ENCODE measurements at regions not wholly inside any gene's neighbourhood (a gene's known extent, or its start where the extent isn't known, plus 50 kb on each side); places are given as distances from the start of the nearest gene placed in this dataset.

GRCh38 chr18:60319129-60319528, 53.4 kb downstream of the MC4R start:
- Mint-ChIP-seq H3K27me3 (ENCODE audit: insufficient read depth) (no peaks in the 10 kb centered on the region), H3K36me3 (ENCODE audit: low read depth) (no peaks in the 10 kb centered on the region), H3K4me1 (ENCODE audit: low read depth) (no peaks in the 10 kb centered on the region), H3K4me3 (no peak overlapping the region), H3K27ac (no peak overlapping the region), H3K9me3 (no peaks in the 10 kb centered on the region)
- intact Hi-C loops (cut with micrococcal nuclease), result no loop called here
- no peak for DNase-seq (ENCODE audit: low spot score)

GRCh38 chr18:60311676-60312360, 60.8 kb downstream of the MC4R start:
- no peak overlapping the region for H3K4me3 Mint-ChIP-seq
- no peaks in the 10 kb centered on the region for H3K27me3 Mint-ChIP-seq (ENCODE audit: insufficient read depth)
- no peaks in the 10 kb centered on the region for H3K36me3 Mint-ChIP-seq (ENCODE audit: low read depth)
- intact Hi-C loops (cut with micrococcal nuclease), result no loop called here
- H3K27ac Mint-ChIP-seq, result no peak overlapping the region
- DNase-seq (ENCODE audit: low spot score), result no peak
- no peaks in the 10 kb centered on the region for H3K9me3 Mint-ChIP-seq
- H3K4me1 Mint-ChIP-seq (ENCODE audit: low read depth), result no peaks in the 10 kb centered on the region

GRCh38 chr18:60295674-60296073, 76.9 kb downstream of the MC4R start:
- intact Hi-C loops (cut with micrococcal nuclease), result no loop called here

GRCh38 chr18:60292186-60292585, 80.4 kb downstream of the MC4R start:
- intact Hi-C loops (cut with micrococcal nuclease), result no loop called here
- Mint-ChIP-seq H3K9me3 (no peaks in the 10 kb centered on the region), H3K4me3 (no peak overlapping the region), H3K27ac (no peak overlapping the region), H3K27me3 (ENCODE audit: insufficient read depth) (no peaks in the 10 kb centered on the region), H3K4me1 (ENCODE audit: low read depth) (no peaks in the 10 kb centered on the region), H3K36me3 (ENCODE audit: low read depth) (no peaks in the 10 kb centered on the region)
- no peak for DNase-seq (ENCODE audit: low spot score)

More at GRCh38 chr18:60295674-60296073, 76.9 kb downstream of the MC4R start:
- no peak for DNase-seq (ENCODE audit: low spot score)
- Mint-ChIP-seq H3K36me3 (ENCODE audit: low read depth) (no peaks in the 10 kb centered on the region), H3K4me1 (ENCODE audit: low read depth) (no peaks in the 10 kb centered on the region), H3K27ac (no peak overlapping the region), H3K4me3 (no peak overlapping the region), H3K9me3 (no peaks in the 10 kb centered on the region), H3K27me3 (ENCODE audit: insufficient read depth) (no peaks in the 10 kb centered on the region)

GRCh38 chr18:60279391-60279790, 93.2 kb downstream of the MC4R start:
- Mint-ChIP-seq H3K36me3 (ENCODE audit: low read depth) (no peaks in the 10 kb centered on the region), H3K4me1 (ENCODE audit: low read depth) (no peaks in the 10 kb centered on the region), H3K27me3 (ENCODE audit: insufficient read depth) (no peaks in the 10 kb centered on the region), H3K4me3 (no peak overlapping the region), H3K27ac (no peak overlapping the region), H3K9me3 (no peaks in the 10 kb centered on the region)
- no peak for DNase-seq (ENCODE audit: low spot score)
- intact Hi-C loops (cut with micrococcal nuclease), result no loop called here

GRCh38 chr18:60277855-60278480, 94.6 kb downstream of the MC4R start:
- Mint-ChIP-seq H3K27ac (no peak overlapping the region), H3K36me3 (ENCODE audit: low read depth) (no peaks in the 10 kb centered on the region), H3K9me3 (no peaks in the 10 kb centered on the region), H3K27me3 (ENCODE audit: insufficient read depth) (no peaks in the 10 kb centered on the region), H3K4me1 (ENCODE audit: low read depth) (no peaks in the 10 kb centered on the region), H3K4me3 (no peak overlapping the region)
- intact Hi-C loops (cut with micrococcal nuclease), result no loop called here
- DNase-seq (ENCODE audit: low spot score), result no peak

GRCh38 chr18:60267391-60268058, 105.0 kb downstream of the MC4R start:
- Mint-ChIP-seq H3K36me3 (ENCODE audit: low read depth) (no peaks in the 10 kb centered on the region), H3K4me3 (no peak overlapping the region), H3K4me1 (ENCODE audit: low read depth) (no peaks in the 10 kb centered on the region), H3K27ac (no peak overlapping the region), H3K9me3 (peaks cover 5% of the 10 kb centered on the region), H3K27me3 (ENCODE audit: insufficient read depth) (no peaks in the 10 kb centered on the region)
- intact Hi-C loops (cut with micrococcal nuclease), result no loop called here
- DNase-seq (ENCODE audit: low spot score), result no peak

GRCh38 chr18:60266558-60266957, 106.0 kb downstream of the MC4R start:
- no peaks in the 10 kb centered on the region for H3K4me1 Mint-ChIP-seq (ENCODE audit: low read depth)
- peaks cover 5% of the 10 kb centered on the region for H3K9me3 Mint-ChIP-seq
- no peaks in the 10 kb centered on the region for H3K27me3 Mint-ChIP-seq (ENCODE audit: insufficient read depth)
- no peak overlapping the region for H3K4me3 Mint-ChIP-seq
- no peaks in the 10 kb centered on the region for H3K36me3 Mint-ChIP-seq (ENCODE audit: low read depth)
- DNase-seq (ENCODE audit: low spot score), result no peak
- H3K27ac Mint-ChIP-seq, result no peak overlapping the region
- intact Hi-C loops (cut with micrococcal nuclease), result no loop called here

- Mint-ChIP-seq H3K9me3 (no peaks in the 10 kb centered on the region), H3K27ac (no peak overlapping the region)
Observed at GRCh38 chr18:60259052-60259681, 113.4 kb downstream of the MC4R start.

GRCh38 chr18:60249388-60249787, 123.2 kb downstream of the MC4R start:
- Mint-ChIP-seq H3K4me1 (ENCODE audit: low read depth) (no peaks in the 10 kb centered on the region), H3K36me3 (ENCODE audit: low read depth) (no peaks in the 10 kb centered on the region), H3K27me3 (ENCODE audit: insufficient read depth) (no peaks in the 10 kb centered on the region), H3K9me3 (no peaks in the 10 kb centered on the region), H3K4me3 (no peak overlapping the region), H3K27ac (no peak overlapping the region)
- intact Hi-C loops (cut with micrococcal nuclease), result no loop called here
- no peak for DNase-seq (ENCODE audit: low spot score)

More at GRCh38 chr18:60259052-60259681, 113.4 kb downstream of the MC4R start:
- DNase-seq (ENCODE audit: low spot score), result no peak
- Mint-ChIP-seq H3K27me3 (ENCODE audit: insufficient read depth) (no peaks in the 10 kb centered on the region), H3K4me1 (ENCODE audit: low read depth) (no peaks in the 10 kb centered on the region), H3K36me3 (ENCODE audit: low read depth) (no peaks in the 10 kb centered on the region), H3K4me3 (no peak overlapping the region)
- intact Hi-C loops (cut with micrococcal nuclease), result no loop called here

- Mint-ChIP-seq H3K4me3 (no peak overlapping the region), H3K27me3 (ENCODE audit: insufficient read depth) (no peaks in the 10 kb centered on the region), H3K27ac (no peak overlapping the region), H3K36me3 (ENCODE audit: low read depth) (no peaks in the 10 kb centered on the region), H3K4me1 (ENCODE audit: low read depth) (no peaks in the 10 kb centered on the region), H3K9me3 (no peaks in the 10 kb centered on the region)
- intact Hi-C loops (cut with micrococcal nuclease), result no loop called here
- no peak for DNase-seq (ENCODE audit: low spot score)
Observed at GRCh38 chr18:60248336-60249330, 123.9 kb downstream of the MC4R start.

- H3K27me3 Mint-ChIP-seq (ENCODE audit: insufficient read depth), result no peaks in the 10 kb centered on the region
- no peak for DNase-seq (ENCODE audit: low spot score)
- no peak overlapping the region for H3K27ac Mint-ChIP-seq
- H3K4me1 Mint-ChIP-seq (ENCODE audit: low read depth), result no peaks in the 10 kb centered on the region
- intact Hi-C loops (cut with micrococcal nuclease), result no loop called here
- no peaks in the 10 kb centered on the region for H3K9me3 Mint-ChIP-seq
- H3K36me3 Mint-ChIP-seq (ENCODE audit: low read depth), result no peaks in the 10 kb centered on the region
- H3K4me3 Mint-ChIP-seq, result no peak overlapping the region
Observed at GRCh38 chr18:60247103-60247502, 125.5 kb downstream of the MC4R start.
